H1 (cell line): ENCODE measurements at regions not wholly inside any gene's neighbourhood (a gene's known extent, or its start where the extent isn't known, plus 50 kb on each side); places are given as distances from the start of the nearest gene placed in this dataset.

Experiments used
- CTCF ChIA-PET: fragments of 300-600 bp; sonication (Branson Sonifier 250); formaldehyde crosslinking; loops from one replicate; lab custom pipeline; 2021; ENCODE audit not compliant: partially characterized antibody; lab: Charles Lee
- POLR2A ChIA-PET: fragments of 300-600 bp; sonication (Branson Sonifier 250); formaldehyde crosslinking; loops from one replicate; lab custom pipeline; 2021; ENCODE audit warnings: inconsistent platforms; ENCODE audit not compliant: partially characterized antibody; lab: Charles Lee
- DNase-seq, 2 experiments: peaks; one replicate each; pipeline versions ENCODE4 v3.0.0 to v3.0.0-alpha.2; 2010 to 2022; ENCODE audit warnings: low spot score in 2 of 2, low read depth in 1 of 2, mixed read lengths in 1 of 2
- FAIRE-seq: peaks from 2 replicates; lab custom pipeline; 2011; peaks lifted over from hg19 to GRCh38; lab: Jason Lieb, UNC
- H2AFZ ChIP-seq: 2 replicates; pipeline ENCODE4 v1.8.1; 2012; ENCODE audit warnings: low read length, inconsistent platforms
- H2AK5ac ChIP-seq: 2 replicates; pipeline ENCODE4 v1.6.1; 2013; ENCODE audit warnings: low read depth, low read length
- H2BK120ac ChIP-seq: replicated peaks from 2 replicates; pipeline ENCODE3; 2013; ENCODE audit warnings: low read depth, low read length, inconsistent platforms
- H2BK12ac ChIP-seq: 2 replicates; pipeline ENCODE4 v1.6.1; 2013; ENCODE audit warnings: low read depth, low read length
- H2BK15ac ChIP-seq: 2 replicates; pipeline ENCODE4 v1.6.1; 2013; ENCODE audit warnings: low read length
- H2BK20ac ChIP-seq: 2 replicates; pipeline ENCODE4 v1.6.1; 2013; ENCODE audit warnings: low read length
- H2BK5ac ChIP-seq: 2 replicates; pipeline ENCODE4 v1.6.1; 2013; ENCODE audit warnings: low read depth, low read length
- H3K14ac ChIP-seq: 2 replicates; pipeline ENCODE4 v1.6.1; 2013; ENCODE audit warnings: inconsistent platforms; ENCODE audit not compliant: insufficient read length
- H3K18ac ChIP-seq: 2 replicates; pipeline ENCODE4 v1.6.1; 2013; ENCODE audit warnings: low read length; ENCODE audit errors: extremely low read depth
- H3K23ac ChIP-seq: 2 replicates; pipeline ENCODE4 v1.6.1; 2013; ENCODE audit warnings: inconsistent platforms; ENCODE audit not compliant: insufficient read length
- H3K23me2 ChIP-seq: 2 replicates; pipeline ENCODE4 v1.6.1; 2013; ENCODE audit warnings: low read depth, low read length
- H3K27ac ChIP-seq: 2 replicates; pipeline ENCODE4 v1.6.1; 2011; ENCODE audit warnings: low read depth, low read length, inconsistent platforms
- H3K27me3 ChIP-seq, 4 experiments: replicated peaks in 1 of 4; 1 replicate in 1 of 4; 2 replicates in 3 of 4; pipeline versions ENCODE4 v1.6.1 to v1.8.1; 2011 to 2013; ENCODE audit warnings: low read length in 3 of 4, mild to moderate bottlenecking in 3 of 4, inconsistent platforms in 2 of 4, mixed read lengths in 2 of 4, moderate library complexity in 1 of 4; ENCODE audit not compliant: control insufficient read depth in 3 of 4, insufficient read depth in 3 of 4; ENCODE audit errors: extremely low read depth in 1 of 4
- H3K36me3 ChIP-seq, 4 experiments: 2 replicates each; pipeline versions ENCODE4 v1.6.1 to v1.8.1; 2011 to 2013; ENCODE audit warnings: mild to moderate bottlenecking in 4 of 4, low read length in 3 of 4, moderate library complexity in 2 of 4, control low read depth in 1 of 4, inconsistent platforms in 1 of 4; ENCODE audit not compliant: insufficient read depth in 4 of 4, control insufficient read depth in 2 of 4
- H3K4ac ChIP-seq: replicated peaks from 2 replicates; pipeline ENCODE3; 2013; ENCODE audit warnings: low read length, low read depth, mixed read lengths, inconsistent platforms; ENCODE audit not compliant: insufficient read length
- H3K4me1 ChIP-seq, 4 experiments: replicated peaks in 1 of 4; 1 replicate in 1 of 4; 2 replicates in 3 of 4; pipeline versions ENCODE4 v1.6.1 to v1.8.1; 2011 to 2013; ENCODE audit warnings: low read length in 3 of 4, inconsistent platforms in 2 of 4, mixed read lengths in 1 of 4; ENCODE audit not compliant: insufficient read depth in 4 of 4, control insufficient read depth in 3 of 4
- H3K4me2 ChIP-seq, 2 experiments: 2 replicates each; pipeline versions ENCODE4 v1.6.1 to v1.8.1; 2011 to 2013; ENCODE audit warnings: low read depth in 2 of 2, low read length in 2 of 2, control low read depth in 1 of 2, inconsistent platforms in 1 of 2, mild to moderate bottlenecking in 1 of 2; ENCODE audit not compliant: insufficient read depth in 1 of 2
- H3K4me3 ChIP-seq, 4 experiments: fragments of 200-600, 300-600 bp in 1 of 4; sonication (generic), shearing (Covaris generic), sonication (Bioruptor Twin) in 1 of 4; 2 replicates each; pipeline versions ENCODE4 v1.5.1 to v1.8.1; 2011 to 2016; ENCODE audit warnings: low read length in 4 of 4, low read depth in 3 of 4, control low read depth in 2 of 4, inconsistent platforms in 2 of 4, mild to moderate bottlenecking in 2 of 4, mixed read lengths in 1 of 4, moderate library complexity in 1 of 4; ENCODE audit not compliant: insufficient read depth in 2 of 4; ENCODE audit errors: extremely low read depth in 1 of 4
- H3K56ac ChIP-seq: replicated peaks from 2 replicates; pipeline ENCODE3; 2013; ENCODE audit warnings: low read depth, mild to moderate bottlenecking, mixed read lengths, low read length, inconsistent platforms; ENCODE audit not compliant: insufficient read length
- H3K79me1 ChIP-seq: 2 replicates; pipeline ENCODE4 v1.6.1; 2013; ENCODE audit warnings: low read depth, low read length, control low read depth
- H3K79me2 ChIP-seq, 2 experiments: 2 replicates each; pipeline versions ENCODE4 v1.6.1 to v1.8.1; 2012 to 2013; ENCODE audit warnings: low read length in 2 of 2, mild to moderate bottlenecking in 2 of 2, inconsistent platforms in 1 of 2; ENCODE audit not compliant: insufficient read depth in 2 of 2, control insufficient read depth in 1 of 2
- H3K9ac ChIP-seq, 4 experiments: replicated peaks in 1 of 4; 1 replicate in 1 of 4; 2 replicates in 3 of 4; pipeline versions ENCODE4 v1.6.1 to v1.8.1; 2011 to 2013; ENCODE audit warnings: low read depth in 3 of 4, low read length in 3 of 4, control low read depth in 2 of 4, mild to moderate bottlenecking in 2 of 4, moderate library complexity in 2 of 4, inconsistent platforms in 1 of 4; ENCODE audit errors: extremely low read depth in 1 of 4
- H3K9me3 ChIP-seq, 2 experiments: 2 replicates each; pipeline versions ENCODE4 v1.6.1 to v1.8.1; 2012 to 2013; ENCODE audit warnings: mild to moderate bottlenecking in 2 of 2, moderate library complexity in 2 of 2, control low read depth in 1 of 2, inconsistent platforms in 1 of 2, low read depth in 1 of 2, low read length in 1 of 2, mixed read lengths in 1 of 2; ENCODE audit not compliant: insufficient read depth in 2 of 2
- H4K20me1 ChIP-seq, 2 experiments: replicated peaks in 1 of 2; 2 replicates each; pipeline versions ENCODE3 to v1.8.1; 2011 to 2013; ENCODE audit warnings: inconsistent platforms in 2 of 2, low read length in 2 of 2, mild to moderate bottlenecking in 1 of 2; ENCODE audit not compliant: insufficient read depth in 2 of 2, control insufficient read depth in 1 of 2
- H4K5ac ChIP-seq: 2 replicates; pipeline ENCODE4 v1.6.1; 2013; ENCODE audit warnings: low read length, low read depth, mixed read lengths, inconsistent platforms; ENCODE audit not compliant: insufficient read length
- H4K8ac ChIP-seq: 2 replicates; pipeline ENCODE4 v1.8.0; 2013; ENCODE audit warnings: mild to moderate bottlenecking, moderate library complexity, low read length, inconsistent platforms; ENCODE audit not compliant: insufficient read depth; ENCODE audit errors: extremely low read depth
- H4K91ac ChIP-seq: replicated peaks from 2 replicates; pipeline ENCODE3; 2013; ENCODE audit warnings: low read length, mixed read lengths, inconsistent platforms; ENCODE audit not compliant: insufficient read length
- ASH2L ChIP-seq: fragments of 200-600, 300-600 bp; sonication (generic); IDR thresholded peaks from one replicate; pipeline ENCODE4 v1.7.1; 2017; ENCODE audit warnings: low read length
- CEBPB ChIP-seq: IDR thresholded peaks from 2 replicates; pipeline ENCODE4 v1.6.1; 2012; ENCODE audit warnings: low read depth, low read length
- E2F6 ChIP-seq: IDR thresholded peaks from 2 replicates; pipeline ENCODE4 v1.6.1; 2012; ENCODE audit warnings: inconsistent platforms
- EGR1 ChIP-seq: IDR thresholded peaks from 2 replicates; pipeline ENCODE4 v1.6.1; 2011; ENCODE audit warnings: low read depth, low read length, borderline replicate concordance
- EZH2 ChIP-seq: fragments of 200-600 bp; sonication (generic); IDR thresholded peaks from 2 replicates; pipeline ENCODE4 v1.7.1; 2012; ENCODE audit warnings: low read depth, mild to moderate bottlenecking, moderate library complexity, low read length, inconsistent platforms; ENCODE audit not compliant: severe bottlenecking
- KDM5A ChIP-seq: fragments of 200-600 bp; IDR thresholded peaks from 2 replicates; pipeline ENCODE4 v1.7.1; 2012; ENCODE audit warnings: mild to moderate bottlenecking, low read length, inconsistent platforms, mixed read lengths
- RFX5 ChIP-seq: IDR thresholded peaks from 2 replicates; pipeline ENCODE4 v1.6.1; 2011; ENCODE audit warnings: low read depth, low read length, improper control_type of control experiment, borderline replicate concordance
- SIN3A ChIP-seq, 2 experiments: IDR thresholded peaks in 1 of 2; conservative IDR thresholded peaks in 1 of 2; 2 replicates each; pipeline ENCODE4 v1.6.1; 2011 to 2012; ENCODE audit warnings: low read length in 2 of 2, improper control_type of control experiment in 1 of 2, low read depth in 1 of 2, mild to moderate bottlenecking in 1 of 2
- SP2 ChIP-seq: IDR thresholded peaks from 2 replicates; pipeline ENCODE4 v1.6.1; 2012; ENCODE audit warnings: mild to moderate bottlenecking, low read length, inconsistent platforms
- SRF ChIP-seq: IDR thresholded peaks from 2 replicates; pipeline ENCODE4 v1.6.1; 2011; ENCODE audit warnings: mild to moderate bottlenecking, low read depth, low read length, moderate library complexity
- TAF1 ChIP-seq: IDR thresholded peaks from 2 replicates; pipeline ENCODE4 v1.6.1; 2011; ENCODE audit warnings: mild to moderate bottlenecking, low read depth, low read length
- TAF7 ChIP-seq: optimal IDR thresholded peaks from 2 replicates; pipeline ENCODE3; 2011; ENCODE audit warnings: low read depth, mild to moderate bottlenecking, inconsistent platforms, low read length, moderate library complexity, borderline replicate concordance
- TEAD4 ChIP-seq: IDR thresholded peaks from 2 replicates; pipeline ENCODE4 v1.6.1; 2012; ENCODE audit warnings: low read depth, low read length, inconsistent platforms, mixed read lengths
- YY1 ChIP-seq: IDR thresholded peaks from 2 replicates; pipeline ENCODE4 v1.6.1; 2011; ENCODE audit warnings: low read depth, mild to moderate bottlenecking, low read length
- WGBS, 2 experiments: shearing (Covaris generic) in 1 of 2; methylation state at CpG; one replicate each; pipeline versions ENCODE4 v1.1.6 to v1.1.7; 2013 to 2015; ENCODE audit warnings: low lambda C conversion rate in 2 of 2, mixed read lengths in 2 of 2, inconsistent platforms in 1 of 2, low coverage in 1 of 2, missing lambda C conversion rate in 1 of 2; ENCODE audit not compliant: insufficient replicate concordance in 2 of 2, insufficient coverage in 1 of 2, insufficient read length in 1 of 2; ENCODE audit errors: extremely low coverage in 1 of 2, missing lambda C conversion rate in 1 of 2; 5-methylcytosine and 5-hydroxymethylcytosine counted together
- TF ChIP-seq, protein P1 (sequence below): IDR thresholded peaks from 2 replicates; pipeline ENCODE4 v1.6.1; 2012; ENCODE audit warnings: inconsistent platforms

GRCh38 chr3:5423076-5423475 is 235.6 kb downstream of the EDEM1 start:
- Histone ChIP-seq H3K14ac (no peak overlapping the region), H3K9me3 (no peaks in the 10 kb centered on the region), H3K36me3 (no peaks in the 10 kb centered on the region), H3K4me1 (peaks cover 0 to 2% (median 0%) of the 10 kb centered on the region in 4 experiments; a peak in 2 of 7 replicates), H4K8ac (no peak overlapping the region), H4K91ac (no peak overlapping the region), H3K9ac (no peak overlapping the region), H3K23me2 (no peaks in the 10 kb centered on the region), H2BK15ac (no peak overlapping the region), H2BK120ac (no peak overlapping the region), H3K27ac (no peak overlapping the region), H3K27me3 (no peaks in the 10 kb centered on the region), H4K20me1 (no peaks in the 10 kb centered on the region), H3K4ac (no peak overlapping the region), H3K79me1 (no peaks in the 10 kb centered on the region), H2BK5ac (no peak overlapping the region), H2BK12ac (no peak overlapping the region), H3K4me3 (no peak overlapping the region), H3K56ac (no peak overlapping the region), H3K23ac (no peak overlapping the region), H3K18ac (no peak overlapping the region), H3K79me2 (no peaks in the 10 kb centered on the region), H2BK20ac (no peak overlapping the region), H4K5ac (no peak overlapping the region), H2AK5ac (no peak overlapping the region), H3K4me2 (no peak overlapping the region), H2AFZ (no peak overlapping the region)
- WGBS, 2 experiments, result 96% methylated on average over 4 of the region's 4 CpGs; no CpG with 5 or more reads in 1 of the 2 experiments
- no peak for DNase-seq
- FAIRE-seq, result no peak
- ChIA-PET POLR2A (no interaction called here), CTCF (interaction anchor here (0.8 to 4.4 kb wide), 4 partner anchors 11 to 308 kb away, joined by 3 to 30 read pairs (median 6); no protein-coding TSS in a partner anchor)
- TF ChIP-seq, protein P1, sequence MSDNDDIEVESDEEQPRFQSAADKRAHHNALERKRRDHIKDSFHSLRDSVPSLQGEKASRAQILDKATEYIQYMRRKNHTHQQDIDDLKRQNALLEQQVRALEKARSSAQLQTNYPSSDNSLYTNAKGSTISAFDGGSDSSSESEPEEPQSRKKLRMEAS, result no peak
- TF ChIP-seq E2F6 (no peak), TEAD4 (no peak), SP2 (no peak), EGR1 (no peak), RFX5 (no peak), TAF7 (no peak), SIN3A (conservative IDR thresholded peaks at IDR 0.05 in 1 of 2, IDR thresholded peaks at IDR 0.05 in 1 of 2; ENCODE audit: low read depth in 1 of 2, low read length in 2 of 2) (no peak), KDM5A (no peak), EZH2 (no peak), ASH2L (no peak), YY1 (no peak), CEBPB (no peak), SRF (no peak), TAF1 (no peak)
